Endothelial cell (in vitro differentiated cells): ENCODE measurements at regions not wholly inside any gene's neighbourhood (a gene's known extent, or its start where the extent isn't known, plus 50 kb on each side); places are given as distances from the start of the nearest gene placed in this dataset.
"Not testable (repeated sequence)": the region's sequence is repeated elsewhere in the genome, so short reads cannot be mapped to it uniquely, and the experiment has no call there.

Experiments used
- DNase-seq: peaks from one replicate; pipeline ENCODE4 v3.0.0; 2021; ENCODE audit warnings: low spot score
- H3K27ac Mint-ChIP-seq: one replicate; pipeline ENCODE4 v1.8.0; 2021; ENCODE audit warnings: mixed read lengths, inconsistent platforms; ENCODE audit not compliant: unreplicated experiment
- H3K27me3 Mint-ChIP-seq: one replicate; pipeline ENCODE4 v1.8.0; 2021; ENCODE audit warnings: mild to moderate bottlenecking, moderate library complexity, mixed read lengths, inconsistent platforms; ENCODE audit not compliant: unreplicated experiment
- H3K36me3 Mint-ChIP-seq: one replicate; pipeline ENCODE4 v1.8.0; 2021; ENCODE audit warnings: mild to moderate bottlenecking, low read depth, mixed read lengths, inconsistent platforms; ENCODE audit not compliant: unreplicated experiment
- H3K4me1 Mint-ChIP-seq: one replicate; pipeline ENCODE4 v1.8.0; 2021; ENCODE audit warnings: mild to moderate bottlenecking, mixed read lengths, inconsistent platforms; ENCODE audit not compliant: unreplicated experiment
- H3K4me3 Mint-ChIP-seq: one replicate; pipeline ENCODE4 v1.8.0; 2021; ENCODE audit warnings: mild to moderate bottlenecking, mixed read lengths, inconsistent platforms; ENCODE audit not compliant: unreplicated experiment
- H3K9me3 Mint-ChIP-seq: one replicate; pipeline ENCODE4 v1.8.0; 2021; ENCODE audit warnings: mixed read lengths, inconsistent platforms; ENCODE audit not compliant: unreplicated experiment
- CTCF ChIP-seq: fragments of 200-600 bp; sonication (generic); IDR thresholded peaks from one replicate; pipeline ENCODE4 v1.5.0; 2021; ENCODE audit warnings: antibody characterized with exemption; ENCODE audit not compliant: unreplicated experiment

GRCh38 chr12:34121360-34121759, 99.1 kb downstream of the ALG10 start:
- Mint-ChIP-seq H3K27ac (no peak overlapping the region), H3K9me3 (peaks cover 24% of the 10 kb centered on the region), H3K4me3 (no peak overlapping the region), H3K4me1 (no peaks in the 10 kb centered on the region), H3K36me3 (peaks cover 7% of the 10 kb centered on the region), H3K27me3 (peaks cover 3% of the 10 kb centered on the region)
- no peak for DNase-seq
- no peak for TF ChIP-seq CTCF

GRCh38 chr12:34123092-34123491, 100.8 kb downstream of the ALG10 start:
- H3K4me1 Mint-ChIP-seq, H3K36me3 Mint-ChIP-seq, H3K27ac Mint-ChIP-seq, H3K4me3 Mint-ChIP-seq, H3K27me3 Mint-ChIP-seq: not testable (repeated sequence)
- DNase-seq: peak; percentile 26
- H3K9me3 Mint-ChIP-seq: peaks cover 26% of the 10 kb centered on the region
- TF ChIP-seq CTCF: peak; percentile 77

- H3K9me3 Mint-ChIP-seq: peaks cover 35% of the 10 kb centered on the region
- no peak overlapping the region for H3K4me3 Mint-ChIP-seq
- H3K4me1 Mint-ChIP-seq: no peaks in the 10 kb centered on the region
- H3K27ac Mint-ChIP-seq: no peak overlapping the region
- TF ChIP-seq CTCF: no peak
- DNase-seq: no peak
- H3K27me3 Mint-ChIP-seq: peaks cover 7% of the 10 kb centered on the region
- peaks cover 5% of the 10 kb centered on the region for H3K36me3 Mint-ChIP-seq
Observed at GRCh38 chr12:34124608-34125007, 102.3 kb downstream of the ALG10 start.

GRCh38 chr12:34126239-34126641, 103.9 kb downstream of the ALG10 start:
- Mint-ChIP-seq H3K27me3 (peaks cover 7% of the 10 kb centered on the region), H3K27ac (no peak overlapping the region), H3K9me3 (peaks cover 43% of the 10 kb centered on the region), H3K4me1 (no peaks in the 10 kb centered on the region), H3K36me3 (peaks cover 5% of the 10 kb centered on the region), H3K4me3 (no peak overlapping the region)
- TF ChIP-seq CTCF: no peak
- no peak for DNase-seq

GRCh38 chr12:34126805-34127204, 104.5 kb downstream of the ALG10 start:
- no peak overlapping the region for H3K27ac Mint-ChIP-seq
- TF ChIP-seq CTCF: no peak
- H3K4me3 Mint-ChIP-seq: no peak overlapping the region
- peaks cover 46% of the 10 kb centered on the region for H3K9me3 Mint-ChIP-seq
- H3K4me1 Mint-ChIP-seq: no peaks in the 10 kb centered on the region
- peaks cover 8% of the 10 kb centered on the region for H3K27me3 Mint-ChIP-seq
- no peak for DNase-seq
- H3K36me3 Mint-ChIP-seq: peaks cover 5% of the 10 kb centered on the region

GRCh38 chr12:34127379-34127778, 105.1 kb downstream of the ALG10 start:
- not testable (repeated sequence) for H3K4me1 Mint-ChIP-seq, DNase-seq, H3K36me3 Mint-ChIP-seq, H3K27me3 Mint-ChIP-seq, H3K4me3 Mint-ChIP-seq, H3K27ac Mint-ChIP-seq
- peaks cover 51% of the 10 kb centered on the region for H3K9me3 Mint-ChIP-seq
